Activated CD4-positive, alpha-beta T cell treated with anti-CD3 and anti-CD28 coated beads, Interleukin-2, amount 10 ng/mL, durations not matched to agents 7 days and 5 days (primary cell): ENCODE measurements at regions not wholly inside any gene's neighbourhood (a gene's known extent, or its start where the extent isn't known, plus 50 kb on each side); places are given as distances from the start of the nearest gene placed in this dataset.

Source experiments
- CTCF ChIA-PET: fragments of 350-600 bp; sonication (Branson Sonifier 250); formaldehyde crosslinking; loops from one replicate; lab custom pipeline; 2021; ENCODE audit warnings: antibody characterized with exemption; lab: Charles Lee
- POLR2A ChIA-PET: fragments of 350-600 bp; sonication (Branson Sonifier 250); formaldehyde crosslinking; loops from one replicate; lab custom pipeline; 2021; ENCODE audit warnings: antibody characterized with exemption; lab: Charles Lee
- DNase-seq: peaks from one replicate; pipeline ENCODE4 v3.0.0-alpha.2; 2020
- H3K27ac Mint-ChIP-seq: one replicate; pipeline ENCODE4 v1.8.0; 2021; ENCODE audit warnings: mild to moderate bottlenecking, moderate library complexity, mixed read lengths
- H3K27me3 Mint-ChIP-seq: one replicate; pipeline ENCODE4 v1.8.0; 2021; ENCODE audit warnings: mixed read lengths
- H3K36me3 Mint-ChIP-seq: one replicate; pipeline ENCODE4 v1.8.0; 2021; ENCODE audit warnings: low read depth, mixed read lengths
- H3K4me1 Mint-ChIP-seq: one replicate; pipeline ENCODE4 v1.8.0; 2021; ENCODE audit warnings: mixed read lengths
- H3K4me3 Mint-ChIP-seq: one replicate; pipeline ENCODE4 v1.8.0; 2021; ENCODE audit warnings: mild to moderate bottlenecking, moderate library complexity, mixed read lengths
- H3K9me3 Mint-ChIP-seq: one replicate; pipeline ENCODE4 v1.8.0; 2021; ENCODE audit warnings: mixed read lengths

DNA sequence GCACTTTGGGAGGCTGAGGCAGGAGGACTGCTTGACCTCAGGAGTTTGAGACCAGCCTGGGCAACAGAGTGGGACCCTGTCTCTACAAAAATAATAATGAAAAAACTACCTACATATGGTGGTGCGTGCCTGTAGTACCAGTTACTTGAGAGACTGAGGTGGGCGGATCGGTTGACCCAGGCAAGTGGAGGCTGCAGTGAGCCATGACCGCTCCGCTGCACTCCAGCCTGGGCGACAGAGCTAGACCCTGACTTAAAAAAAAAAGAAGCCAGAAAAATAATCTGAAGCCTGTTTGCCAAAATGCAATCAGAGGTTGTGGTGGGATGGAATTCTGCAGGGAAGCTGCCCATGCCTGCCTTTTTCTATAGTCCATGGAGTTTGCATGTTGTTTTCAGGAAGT lies 50.4 kb upstream of the GGTA1 start:
- Mint-ChIP-seq H3K36me3 (no peaks in the 10 kb centered on the region), H3K4me3 (no peak overlapping the region), H3K27me3 (peaks cover 28% of the 10 kb centered on the region), H3K9me3 (no peaks in the 10 kb centered on the region), H3K4me1 (no peaks in the 10 kb centered on the region), H3K27ac (no peak overlapping the region)
- CTCF ChIA-PET = interaction anchor here (0.6 to 1.6 kb wide), 5 partner anchors 100 to 1075 kb away, joined by 3 to 5 read pairs (median 3); no protein-coding TSS in a partner anchor
- POLR2A ChIA-PET = no interaction called here
- no peak for DNase-seq

GRCh38 chr9:121550569-121551512 lies 51.2 kb upstream of the GGTA1 start:
- ChIA-PET POLR2A (no interaction called here), CTCF (interaction anchor here (0.6 to 1.6 kb wide), 5 partner anchors 100 to 1076 kb away, joined by 3 to 5 read pairs (median 3); no protein-coding TSS in a partner anchor)
- no peak overlapping the region for H3K4me3 Mint-ChIP-seq
- peak; percentile 73 for DNase-seq
- no peaks in the 10 kb centered on the region for H3K4me1 Mint-ChIP-seq
- H3K9me3 Mint-ChIP-seq = no peaks in the 10 kb centered on the region
- peaks cover 28% of the 10 kb centered on the region for H3K27me3 Mint-ChIP-seq
- no peaks in the 10 kb centered on the region for H3K36me3 Mint-ChIP-seq
- H3K27ac Mint-ChIP-seq = no peak overlapping the region

DNA sequence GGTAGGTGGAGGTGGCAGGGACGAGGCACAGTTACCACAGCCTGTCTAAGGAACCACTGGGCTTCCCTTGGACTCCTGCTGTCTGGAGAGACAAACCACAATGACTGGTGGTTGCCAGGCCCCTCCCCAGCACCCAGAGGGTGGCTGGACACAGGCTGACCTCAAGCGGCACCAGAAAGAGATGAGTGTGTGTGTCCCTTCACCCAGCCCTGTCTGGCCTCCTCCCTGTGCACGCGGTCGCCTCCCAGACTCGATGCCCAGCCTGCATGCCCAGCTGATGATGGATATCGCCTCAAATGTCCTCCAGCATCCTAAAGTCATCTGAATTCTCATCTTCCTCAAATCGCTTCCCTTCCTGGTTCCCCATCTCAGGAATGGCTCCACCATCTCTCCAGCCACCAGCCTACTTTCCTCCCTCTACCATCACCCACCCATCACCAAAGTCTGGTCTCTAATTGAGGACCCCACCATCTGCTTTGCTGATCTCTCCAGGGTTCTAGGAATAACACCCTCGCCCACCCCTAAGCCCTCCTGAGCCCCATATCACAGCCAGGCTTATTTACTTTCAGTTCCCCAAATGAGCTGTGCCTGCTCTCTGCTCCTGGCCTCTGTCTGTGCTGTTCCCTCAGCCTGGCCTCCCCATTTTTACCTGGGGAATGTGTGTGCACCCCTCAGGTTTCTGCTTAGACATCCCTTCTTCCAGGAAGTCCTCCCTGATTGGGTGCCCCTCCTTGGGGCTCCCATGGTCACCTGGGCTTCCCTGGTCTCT lies 52.5 kb upstream of the GGTA1 start:
- H3K4me1 Mint-ChIP-seq = no peaks in the 10 kb centered on the region
- POLR2A ChIA-PET = no interaction called here
- no peak overlapping the region for H3K4me3 Mint-ChIP-seq
- CTCF ChIA-PET = no interaction called here
- peaks cover 27% of the 10 kb centered on the region for H3K27me3 Mint-ChIP-seq
- DNase-seq = no peak
- no peaks in the 10 kb centered on the region for H3K36me3 Mint-ChIP-seq
- H3K27ac Mint-ChIP-seq = no peak overlapping the region
- no peaks in the 10 kb centered on the region for H3K9me3 Mint-ChIP-seq

GRCh38 chr9:121556082-121556481 lies 56.4 kb upstream of the GGTA1 start:
- Mint-ChIP-seq H3K27ac (no peak overlapping the region), H3K36me3 (no peaks in the 10 kb centered on the region), H3K9me3 (no peaks in the 10 kb centered on the region), H3K27me3 (peaks cover 10% of the 10 kb centered on the region), H3K4me1 (peaks cover 14% of the 10 kb centered on the region), H3K4me3 (no peak overlapping the region)
- ChIA-PET CTCF (interaction anchor here (0.6 kb wide), 1 partner anchor 13 kb away, joined by 5 read pairs; no protein-coding TSS in a partner anchor), POLR2A (no interaction called here)
- no peak for DNase-seq

DNA sequence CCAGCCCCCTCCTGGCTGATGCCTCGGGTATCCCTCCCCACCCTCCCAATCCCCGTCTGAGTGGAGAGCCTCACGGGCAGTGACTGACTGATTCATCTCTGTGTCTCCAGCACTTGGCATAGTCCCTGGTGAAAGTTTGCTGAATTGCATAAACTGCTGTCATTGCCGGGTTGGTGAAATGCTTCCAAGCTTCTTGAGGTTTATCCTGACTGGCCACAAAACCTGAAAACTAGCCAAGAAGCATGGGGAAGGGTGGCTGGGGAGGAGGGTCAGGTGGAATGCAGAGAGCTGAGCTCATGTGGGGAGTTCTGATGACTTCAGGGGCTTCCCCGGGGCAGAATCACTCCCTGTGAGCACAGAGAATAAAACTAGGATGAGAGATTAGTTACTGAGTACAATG lies 56.9 kb upstream of the GGTA1 start:
- no peak overlapping the region for H3K4me3 Mint-ChIP-seq
- no peak for DNase-seq
- H3K4me1 Mint-ChIP-seq = peaks cover 14% of the 10 kb centered on the region
- H3K27me3 Mint-ChIP-seq = peaks cover 7% of the 10 kb centered on the region
- no peaks in the 10 kb centered on the region for H3K36me3 Mint-ChIP-seq
- ChIA-PET CTCF (interaction anchor here (0.7 kb wide), 1 partner anchor 981 kb away, joined by 3 read pairs; no protein-coding TSS in a partner anchor), POLR2A (no interaction called here)
- H3K9me3 Mint-ChIP-seq = no peaks in the 10 kb centered on the region
- no peak overlapping the region for H3K27ac Mint-ChIP-seq

GRCh38 chr9:121557581-121558447 lies 58.2 kb upstream of the GGTA1 start:
- peaks cover 14% of the 10 kb centered on the region for H3K4me1 Mint-ChIP-seq
- H3K9me3 Mint-ChIP-seq = no peaks in the 10 kb centered on the region
- ChIA-PET POLR2A (no interaction called here), CTCF (interaction anchor here (0.5 to 0.7 kb wide), 2 partner anchors 26 to 982 kb away, joined by 3 to 4 read pairs; no protein-coding TSS in a partner anchor)
- H3K36me3 Mint-ChIP-seq = no peaks in the 10 kb centered on the region
- H3K4me3 Mint-ChIP-seq = no peak overlapping the region
- peak overlapping the region; percentile 60 for H3K27ac Mint-ChIP-seq
- H3K27me3 Mint-ChIP-seq = peaks cover 5% of the 10 kb centered on the region
- DNase-seq = peak; percentile 30

DNA sequence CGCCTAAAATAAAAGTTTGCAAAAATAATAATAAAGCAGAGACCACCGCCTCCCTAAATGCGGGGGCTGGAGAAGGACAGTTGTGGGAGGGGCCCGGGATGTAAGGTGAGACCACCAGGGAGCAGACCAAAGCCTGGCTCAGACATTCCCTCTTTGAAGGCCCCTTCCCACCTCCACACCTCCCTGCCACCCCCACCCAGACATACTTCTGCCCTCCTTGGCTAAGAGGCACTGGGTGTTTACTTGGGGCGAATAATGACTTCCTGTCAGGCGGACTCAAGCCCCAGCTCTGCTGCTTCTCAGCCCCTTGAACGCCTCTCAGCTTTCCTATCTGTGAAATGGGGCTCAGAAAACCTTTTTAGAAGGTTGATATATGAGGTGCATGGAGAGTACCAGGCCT lies 58.8 kb upstream of the GGTA1 start:
- DNase-seq = no peak
- Mint-ChIP-seq H3K4me1 (peaks cover 14% of the 10 kb centered on the region), H3K9me3 (no peaks in the 10 kb centered on the region), H3K27me3 (peaks cover 5% of the 10 kb centered on the region), H3K27ac (peak overlapping the region; percentile 60), H3K4me3 (no peak overlapping the region), H3K36me3 (no peaks in the 10 kb centered on the region)
- ChIA-PET CTCF (no interaction called here), POLR2A (no interaction called here)

- CTCF ChIA-PET = no interaction called here
- no peak overlapping the region for H3K4me3 Mint-ChIP-seq
- POLR2A ChIA-PET = interaction anchor here (0.6 kb wide), 1 partner anchor 390 kb away, joined by 3 read pairs; no protein-coding TSS in a partner anchor
- peaks cover 14% of the 10 kb centered on the region for H3K4me1 Mint-ChIP-seq
- H3K9me3 Mint-ChIP-seq = no peaks in the 10 kb centered on the region
- H3K36me3 Mint-ChIP-seq = no peaks in the 10 kb centered on the region
- no peak for DNase-seq
- peak overlapping the region; percentile 13 for H3K27ac Mint-ChIP-seq
- H3K27me3 Mint-ChIP-seq = peaks cover 5% of the 10 kb centered on the region
Observed at GRCh38 chr9:121559183-121559582, 59.5 kb upstream of the GGTA1 start.

DNA sequence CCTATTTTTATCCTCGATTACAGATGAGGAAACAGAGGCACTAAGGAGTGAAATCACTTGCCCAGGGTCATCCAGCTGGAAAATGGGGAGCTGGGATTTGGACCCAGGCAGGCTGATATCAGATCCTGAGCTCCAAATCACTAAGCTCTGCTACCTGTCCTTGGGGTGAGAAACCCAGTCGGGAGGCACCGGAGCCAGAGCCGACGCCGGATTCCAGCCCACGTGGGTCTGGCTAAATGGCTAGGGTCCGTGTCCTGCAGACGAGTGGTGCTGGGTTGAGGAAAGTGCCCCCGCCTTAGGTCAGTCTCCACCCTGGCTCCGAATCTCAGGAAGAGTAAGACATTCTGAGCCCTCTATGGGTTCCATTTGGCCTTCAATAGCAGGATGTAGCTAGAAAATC lies 61.3 kb upstream of the GGTA1 start:
- CTCF ChIA-PET = no interaction called here
- H3K27ac Mint-ChIP-seq = no peak overlapping the region
- no peak for DNase-seq

GRCh38 chr9:121561385-121562222 lies 62.0 kb upstream of the GGTA1 start:
- no peak overlapping the region for H3K27ac Mint-ChIP-seq
- peaks cover 5% of the 10 kb centered on the region for H3K27me3 Mint-ChIP-seq
- CTCF ChIA-PET = interaction anchor here (0.8 kb wide), 1 partner anchor 17 kb away, joined by 3 read pairs; no protein-coding TSS in a partner anchor
- no peaks in the 10 kb centered on the region for H3K9me3 Mint-ChIP-seq
- H3K36me3 Mint-ChIP-seq = no peaks in the 10 kb centered on the region
- H3K4me1 Mint-ChIP-seq = peaks cover 14% of the 10 kb centered on the region
- POLR2A ChIA-PET = no interaction called here
- DNase-seq = no peak
- no peak overlapping the region for H3K4me3 Mint-ChIP-seq

More for the DNA sequence above, 61.3 kb upstream of the GGTA1 start:
- Mint-ChIP-seq H3K9me3 (no peaks in the 10 kb centered on the region), H3K4me3 (no peak overlapping the region), H3K27me3 (peaks cover 5% of the 10 kb centered on the region), H3K36me3 (no peaks in the 10 kb centered on the region), H3K4me1 (peaks cover 14% of the 10 kb centered on the region)
- POLR2A ChIA-PET = no interaction called here

- Mint-ChIP-seq H3K36me3 (no peaks in the 10 kb centered on the region), H3K4me1 (peaks cover 14% of the 10 kb centered on the region), H3K9me3 (no peaks in the 10 kb centered on the region), H3K27ac (no peak overlapping the region), H3K4me3 (no peak overlapping the region), H3K27me3 (peaks cover 1% of the 10 kb centered on the region)
- ChIA-PET CTCF (no interaction called here), POLR2A (no interaction called here)
- DNase-seq = no peak
Observed at GRCh38 chr9:121562301-121562700, 62.7 kb upstream of the GGTA1 start.
